ENCODE measurements at regions not wholly inside any gene's neighbourhood (a gene's known extent, or its start where the extent isn't known, plus 50 kb on each side); places are given as distances from the start of the nearest gene placed in this dataset.

GRCh38 chr21:28671549-28672195 is 321.0 kb downstream of the LTN1 start:
- no peak for DNase-seq (ENCODE audit: extremely low spot score)
- no peak for TF ChIP-seq CTCF (IDR thresholded peaks at IDR 0.05; ENCODE audit: control extremely low read depth, extremely low read depth, low read depth, missing control alignments)
- ChIA-PET POLR2A (no interaction called here), CTCF (no interaction called here)

GRCh38 chr21:28669971-28670653 is 322.6 kb downstream of the LTN1 start:
- CTCF ChIA-PET, result interaction anchor here (1.2 kb wide), 1 partner anchor 11 kb away, joined by 3 read pairs; no protein-coding TSS in a partner anchor
- no peak for DNase-seq (ENCODE audit: extremely low spot score)
- POLR2A ChIA-PET, result no interaction called here
- no peak for TF ChIP-seq CTCF (IDR thresholded peaks at IDR 0.05; ENCODE audit: control extremely low read depth, extremely low read depth, low read depth, missing control alignments)

GRCh38 chr21:28669321-28669720 is 323.4 kb downstream of the LTN1 start:
- no peak for TF ChIP-seq CTCF (IDR thresholded peaks at IDR 0.05; ENCODE audit: control extremely low read depth, extremely low read depth, low read depth, missing control alignments)
- POLR2A ChIA-PET, result no interaction called here
- CTCF ChIA-PET, result interaction anchor here (1.2 kb wide), 1 partner anchor 11 kb away, joined by 3 read pairs; no protein-coding TSS in a partner anchor
- no peak for DNase-seq (ENCODE audit: extremely low spot score)

GRCh38 chr21:28663754-28664153 is 328.9 kb downstream of the LTN1 start:
- DNase-seq (ENCODE audit: extremely low spot score), result no peak
- POLR2A ChIA-PET, result no interaction called here
- TF ChIP-seq CTCF (IDR thresholded peaks at IDR 0.05; ENCODE audit: control extremely low read depth, extremely low read depth, low read depth, missing control alignments), result no peak
- CTCF ChIA-PET, result no interaction called here

GRCh38 chr21:28663111-28663693 is 329.5 kb downstream of the LTN1 start:
- CTCF ChIA-PET, result no interaction called here
- no peak for DNase-seq (ENCODE audit: extremely low spot score)
- no peak for TF ChIP-seq CTCF (IDR thresholded peaks at IDR 0.05; ENCODE audit: control extremely low read depth, extremely low read depth, low read depth, missing control alignments)
- POLR2A ChIA-PET, result no interaction called here

GRCh38 chr21:28657566-28657965 is 335.1 kb downstream of the LTN1 start:
- ChIA-PET CTCF (interaction anchor here (0.8 to 1.1 kb wide), 2 partner anchors 12 to 13 kb away, joined by 3 to 4 read pairs; no protein-coding TSS in a partner anchor), POLR2A (no interaction called here)
- TF ChIP-seq CTCF (IDR thresholded peaks at IDR 0.05; ENCODE audit: control extremely low read depth, extremely low read depth, low read depth, missing control alignments), result no peak
- no peak for DNase-seq (ENCODE audit: extremely low spot score)
